ENCODE measurements at regions not wholly inside any gene's neighbourhood (a gene's known extent, or its start where the extent isn't known, plus 50 kb on each side); places are given as distances from the start of the nearest gene placed in this dataset.

- DNase-seq (ENCODE audit: low read depth, low spot score) (no peak), FAIRE-seq (no peak)
- H3K9ac ChIP-seq (ENCODE audit: control insufficient read depth, extremely low read depth, insufficient read depth, low read length) = no peak overlapping the region
- no peaks in the 10 kb centered on the region for H3K79me2 ChIP-seq (ENCODE audit: control insufficient read depth, insufficient read depth, low read length)
- H3K27ac ChIP-seq (ENCODE audit: control insufficient read depth, insufficient read depth, low read length) = no peak overlapping the region
- H3K27me3 ChIP-seq (ENCODE audit: control insufficient read depth, extremely low read depth, insufficient read depth, low read length) = no peaks in the 10 kb centered on the region
- no peaks in the 10 kb centered on the region for H3K4me1 ChIP-seq (ENCODE audit: control insufficient read depth, extremely low read depth, insufficient read depth, low read length)
- no peak overlapping the region for H3K4me2 ChIP-seq (ENCODE audit: control insufficient read depth, extremely low read depth, insufficient read depth, low read depth, low read length)
- TF ChIP-seq CTCF (optimal IDR thresholded peaks at IDR 0.05 in 1 of 3, IDR thresholded peaks at IDR 0.05 in 1 of 3, conservative IDR thresholded peaks at IDR 0.05 in 1 of 3; ENCODE audit: extremely low read depth in 1 of 3, insufficient read depth in 2 of 3, low read length in 3 of 3) = no peak
- no peak for TF ChIP-seq EZH2 (IDR thresholded peaks at IDR 0.05; ENCODE audit: low read length)
- H2AFZ ChIP-seq (ENCODE audit: control insufficient read depth, low read length) = no peak overlapping the region
- H3K36me3 ChIP-seq (ENCODE audit: control insufficient read depth in 2 of 2, extremely low read depth in 1 of 2, insufficient read depth in 2 of 2, low read length in 2 of 2) = no peaks in the 10 kb centered on the region
- dilution Hi-C loops (cut with MboI; ENCODE audit: extremely low pct_ligation_motif_present, low sequenced_read_pairs) = no loop called here
- H3K9me3 ChIP-seq (ENCODE audit: control insufficient read depth, low read depth, low read length) = peaks cover 2% of the 10 kb centered on the region
- H3K4me3 ChIP-seq (ENCODE audit: control insufficient read depth in 2 of 3, extremely low read depth in 1 of 3, insufficient read depth in 2 of 3, low read depth in 1 of 3, low read length in 3 of 3) = no peak overlapping the region
- no peaks in the 10 kb centered on the region for H4K20me1 ChIP-seq (ENCODE audit: control insufficient read depth, extremely low read depth, insufficient read depth, low read length)
- no peaks in the 10 kb centered on the region for H3K9me1 ChIP-seq (ENCODE audit: control insufficient read depth, extremely low read depth, insufficient read depth, low read length)
These were observed 107.7 kb upstream of the GPR139 start for GRCh38 chr16:20181416-20181815.

GRCh38 chr16:20178297-20178696 is 104.6 kb upstream of the GPR139 start:
- no peak for DNase-seq (ENCODE audit: low read depth, low spot score)
- H3K27ac ChIP-seq (ENCODE audit: control insufficient read depth, insufficient read depth, low read length) = no peak overlapping the region
- dilution Hi-C loops (cut with MboI; ENCODE audit: extremely low pct_ligation_motif_present, low sequenced_read_pairs) = no loop called here

More at GRCh38 chr16:20178297-20178696, 104.6 kb upstream of the GPR139 start:
- no peaks in the 10 kb centered on the region for H3K79me2 ChIP-seq (ENCODE audit: control insufficient read depth, insufficient read depth, low read length)
- H3K27me3 ChIP-seq (ENCODE audit: control insufficient read depth, extremely low read depth, insufficient read depth, low read length) = no peaks in the 10 kb centered on the region
- no peaks in the 10 kb centered on the region for H4K20me1 ChIP-seq (ENCODE audit: control insufficient read depth, extremely low read depth, insufficient read depth, low read length)
- no peak overlapping the region for H3K4me2 ChIP-seq (ENCODE audit: control insufficient read depth, extremely low read depth, insufficient read depth, low read depth, low read length)
- no peak for FAIRE-seq
- H3K9ac ChIP-seq (ENCODE audit: control insufficient read depth, extremely low read depth, insufficient read depth, low read length) = no peak overlapping the region
- H3K36me3 ChIP-seq (ENCODE audit: control insufficient read depth in 2 of 2, extremely low read depth in 1 of 2, insufficient read depth in 2 of 2, low read length in 2 of 2) = no peaks in the 10 kb centered on the region
- no peak overlapping the region for H2AFZ ChIP-seq (ENCODE audit: control insufficient read depth, low read length)
- TF ChIP-seq EZH2 (IDR thresholded peaks at IDR 0.05; ENCODE audit: low read length) (no peak), CTCF (optimal IDR thresholded peaks at IDR 0.05 in 1 of 3, IDR thresholded peaks at IDR 0.05 in 1 of 3, conservative IDR thresholded peaks at IDR 0.05 in 1 of 3; ENCODE audit: extremely low read depth in 1 of 3, insufficient read depth in 2 of 3, low read length in 3 of 3) (no peak)
- H3K9me3 ChIP-seq (ENCODE audit: control insufficient read depth, low read depth, low read length) = peaks cover 2% of the 10 kb centered on the region
- H3K4me1 ChIP-seq (ENCODE audit: control insufficient read depth, extremely low read depth, insufficient read depth, low read length) = no peaks in the 10 kb centered on the region
- H3K4me3 ChIP-seq (ENCODE audit: control insufficient read depth in 2 of 3, extremely low read depth in 1 of 3, insufficient read depth in 2 of 3, low read depth in 1 of 3, low read length in 3 of 3) = no peak overlapping the region
- no peaks in the 10 kb centered on the region for H3K9me1 ChIP-seq (ENCODE audit: control insufficient read depth, extremely low read depth, insufficient read depth, low read length)

Data from keratinocyte (primary cell).